GM12864 (cell line): ENCODE measurements at regions not wholly inside any gene's neighbourhood (a gene's known extent, or its start where the extent isn't known, plus 50 kb on each side); places are given as distances from the start of the nearest gene placed in this dataset.

ENCODE experiments used
- DNase-seq: peaks from one replicate; pipeline ENCODE4 v3.0.0-alpha.2; 2011; ENCODE audit warnings: low read depth
- H3K4me3 ChIP-seq: 2 replicates; pipeline ENCODE4 v1.5.1; 2011; ENCODE audit warnings: mild to moderate bottlenecking, low read depth, low read length, control low read depth
- TF ChIP-seq, protein P1 (sequence below): IDR thresholded peaks from 2 replicates; pipeline ENCODE4 v1.5.1; 2011; ENCODE audit warnings: low read depth, mild to moderate bottlenecking, moderate library complexity, low read length, control low read depth, inconsistent platforms; ENCODE audit errors: missing control alignments

DNA sequence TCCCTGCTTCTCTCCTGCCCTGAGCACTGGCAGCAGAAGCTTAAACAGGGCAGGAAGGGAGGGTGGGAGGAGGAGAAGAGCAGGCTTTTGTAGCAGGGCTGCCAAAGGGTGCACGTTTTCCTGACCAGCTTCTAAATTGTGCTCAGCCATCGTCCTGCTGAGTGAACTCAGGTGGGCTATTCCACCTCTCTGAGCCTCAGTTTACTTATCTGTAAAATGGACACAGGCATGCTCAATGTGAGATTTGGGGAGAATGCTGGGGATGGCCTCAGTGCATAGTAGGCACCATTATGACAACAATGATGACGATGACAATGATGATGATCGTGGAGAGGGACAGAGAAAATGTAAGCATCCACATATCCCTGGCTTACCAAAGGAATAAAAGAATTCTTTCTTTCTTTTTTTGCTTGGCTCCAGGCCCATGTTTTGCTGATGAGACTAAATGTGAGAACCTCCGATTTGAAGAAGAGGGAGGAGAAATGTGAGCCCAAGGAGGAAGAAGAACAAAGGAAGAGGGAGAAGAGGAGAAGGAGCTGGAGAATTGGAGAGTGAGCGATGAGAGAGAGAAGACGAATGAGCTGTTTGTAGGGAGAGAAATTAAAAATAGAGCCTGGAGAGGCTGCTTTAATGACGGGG is 105.5 kb upstream of the MYL2 start:
- no peak overlapping the region for H3K4me3 ChIP-seq
- no peak for DNase-seq
- TF ChIP-seq, protein P1, sequence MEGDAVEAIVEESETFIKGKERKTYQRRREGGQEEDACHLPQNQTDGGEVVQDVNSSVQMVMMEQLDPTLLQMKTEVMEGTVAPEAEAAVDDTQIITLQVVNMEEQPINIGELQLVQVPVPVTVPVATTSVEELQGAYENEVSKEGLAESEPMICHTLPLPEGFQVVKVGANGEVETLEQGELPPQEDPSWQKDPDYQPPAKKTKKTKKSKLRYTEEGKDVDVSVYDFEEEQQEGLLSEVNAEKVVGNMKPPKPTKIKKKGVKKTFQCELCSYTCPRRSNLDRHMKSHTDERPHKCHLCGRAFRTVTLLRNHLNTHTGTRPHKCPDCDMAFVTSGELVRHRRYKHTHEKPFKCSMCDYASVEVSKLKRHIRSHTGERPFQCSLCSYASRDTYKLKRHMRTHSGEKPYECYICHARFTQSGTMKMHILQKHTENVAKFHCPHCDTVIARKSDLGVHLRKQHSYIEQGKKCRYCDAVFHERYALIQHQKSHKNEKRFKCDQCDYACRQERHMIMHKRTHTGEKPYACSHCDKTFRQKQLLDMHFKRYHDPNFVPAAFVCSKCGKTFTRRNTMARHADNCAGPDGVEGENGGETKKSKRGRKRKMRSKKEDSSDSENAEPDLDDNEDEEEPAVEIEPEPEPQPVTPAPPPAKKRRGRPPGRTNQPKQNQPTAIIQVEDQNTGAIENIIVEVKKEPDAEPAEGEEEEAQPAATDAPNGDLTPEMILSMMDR: no peak

DNA sequence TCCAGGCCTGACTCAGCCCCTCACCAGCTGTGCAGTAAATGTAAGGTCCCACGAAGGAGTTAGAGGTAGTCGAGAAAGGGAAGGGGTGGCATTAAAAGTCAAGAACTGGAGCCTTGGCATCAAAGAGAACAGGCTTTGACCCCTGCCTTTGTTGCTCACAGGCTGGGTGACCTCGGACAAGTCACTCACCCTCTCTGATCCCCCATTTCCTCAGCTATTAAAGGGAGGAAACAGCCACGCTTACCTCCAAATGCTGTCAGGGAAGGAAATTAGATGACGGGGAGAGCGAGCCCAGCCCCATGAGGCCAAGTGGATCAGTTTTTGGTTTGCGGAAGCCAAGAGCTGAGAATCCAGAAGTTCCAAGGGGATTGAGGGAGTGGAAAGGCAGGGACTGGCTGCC is 104.9 kb upstream of the MYL2 start:
- TF ChIP-seq, protein P1: no peak
- no peak for DNase-seq

DNA sequence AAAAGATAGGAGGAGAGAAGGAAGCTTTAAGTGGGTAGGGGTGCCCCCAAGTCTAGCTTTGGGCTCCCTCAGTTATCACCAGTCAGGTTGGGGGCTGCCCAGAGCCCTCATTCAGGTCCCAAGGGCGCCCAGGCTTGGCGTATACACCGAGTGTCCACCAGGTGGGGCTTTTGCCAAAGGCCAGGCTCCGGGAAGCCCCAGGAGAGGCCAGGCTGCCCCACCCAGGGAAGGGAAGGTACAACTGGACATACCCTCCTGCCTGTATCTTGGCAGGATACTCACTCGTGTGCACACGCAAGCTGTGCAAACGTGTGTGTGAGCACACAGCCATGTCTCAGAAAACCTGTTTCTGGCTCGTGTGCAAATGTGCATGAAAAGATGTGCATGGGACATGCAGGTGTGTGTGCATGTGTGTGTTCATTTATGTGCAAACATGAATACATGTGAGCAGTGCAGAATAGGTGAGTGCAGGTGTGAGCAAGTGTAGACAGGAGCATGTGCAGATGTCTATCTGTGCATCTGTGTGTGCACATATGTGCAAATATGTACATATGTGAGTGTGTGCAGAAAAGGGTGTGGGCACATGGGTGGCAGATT is 103.9 kb upstream of the MYL2 start:
- no peak for DNase-seq
- H3K4me3 ChIP-seq: no peak overlapping the region
- TF ChIP-seq, protein P1: peak; percentile 84

More for the DNA sequence above, 104.9 kb upstream of the MYL2 start:
- H3K4me3 ChIP-seq: no peak overlapping the region

DNA sequence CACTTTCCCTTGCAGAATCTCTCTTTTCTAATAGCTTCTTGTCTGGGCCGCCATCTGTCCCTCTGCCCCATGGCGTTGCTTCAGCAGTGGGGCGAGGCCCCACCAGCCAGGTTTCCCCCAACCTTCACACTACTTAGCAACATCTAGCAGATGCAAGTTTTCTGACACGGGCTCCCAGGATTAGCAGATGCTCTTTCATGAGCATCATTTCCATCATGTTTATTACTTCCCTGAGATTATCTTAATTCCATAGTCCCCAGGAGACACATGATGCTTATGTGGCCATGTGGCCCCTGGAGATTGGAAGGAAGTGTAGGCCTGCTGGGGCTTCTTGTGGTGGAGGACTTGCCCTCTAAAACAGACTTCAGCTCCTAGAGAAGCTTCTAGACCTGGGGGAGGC is 102.0 kb upstream of the MYL2 start:
- TF ChIP-seq, protein P1: no peak
- no peak overlapping the region for H3K4me3 ChIP-seq
- no peak for DNase-seq

DNA sequence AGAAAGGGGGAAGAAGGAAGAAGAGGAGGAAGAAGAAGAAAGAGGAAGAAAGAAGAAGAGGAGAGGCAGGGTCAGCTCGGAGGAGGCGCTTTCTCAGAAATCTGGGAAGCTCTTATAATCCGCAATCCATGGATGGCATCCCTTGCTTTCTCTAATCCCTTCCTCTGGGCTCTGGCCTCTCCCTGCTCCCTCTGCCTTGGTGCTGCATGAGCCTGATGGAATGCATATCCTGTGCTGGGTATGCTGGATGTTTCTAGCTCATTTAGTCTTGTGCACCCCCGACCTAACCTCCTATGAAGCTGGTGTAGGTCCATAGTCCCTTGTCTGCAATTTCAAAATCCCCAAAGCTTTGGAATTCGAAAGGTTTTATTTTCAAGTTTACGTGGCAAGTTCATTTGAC is 94.2 kb upstream of the MYL2 start:
- DNase-seq: no peak
- H3K4me3 ChIP-seq: no peak overlapping the region
- TF ChIP-seq, protein P1: no peak

DNA sequence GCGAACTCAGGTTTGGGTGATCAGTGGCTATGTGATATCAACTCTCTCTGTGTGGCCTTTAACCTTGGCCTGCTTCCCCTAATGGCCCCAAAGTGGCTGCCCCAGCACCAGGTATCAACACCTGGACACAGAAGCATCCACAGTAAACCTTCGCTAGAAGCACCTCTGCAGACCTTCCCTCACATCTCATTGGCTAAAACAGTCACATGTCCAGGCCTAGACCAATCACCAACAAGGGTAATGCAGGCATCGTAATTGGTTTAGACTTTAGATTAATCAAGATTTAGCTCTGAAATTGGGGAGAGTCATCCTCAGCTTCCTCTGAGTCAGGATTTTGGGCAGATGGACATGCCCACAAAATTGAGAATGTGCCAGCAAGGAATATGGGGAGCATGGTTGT is 92.5 kb upstream of the MYL2 start:
- DNase-seq: no peak
- TF ChIP-seq, protein P1: no peak

More for the DNA sequence above, 92.5 kb upstream of the MYL2 start:
- no peak overlapping the region for H3K4me3 ChIP-seq
